ENCODE measurements at regions not wholly inside any gene's neighbourhood (a gene's known extent, or its start where the extent isn't known, plus 50 kb on each side); places are given as distances from the start of the nearest gene placed in this dataset.
A peak's percentile ranks its signal among the peaks of the same experiment; 100 is the strongest.

GRCh38 chr12:11946161-11946560 lies 124.6 kb upstream of the BCL2L14 start:
- DNase-seq (ENCODE audit: low spot score), result no peak

- no peak for DNase-seq (ENCODE audit: low spot score)
These were observed 123.5 kb upstream of the BCL2L14 start for GRCh38 chr12:11947213-11947612.

- DNase-seq (ENCODE audit: low spot score), result no peak
These were observed 120.9 kb upstream of the BCL2L14 start for GRCh38 chr12:11949738-11950411.

- DNase-seq (ENCODE audit: low spot score), result no peak
These were observed 119.5 kb upstream of the BCL2L14 start for GRCh38 chr12:11951209-11951608.

- DNase-seq (ENCODE audit: low spot score), result no peak
These were observed 117.2 kb upstream of the BCL2L14 start for GRCh38 chr12:11953523-11953922.

- no peak for DNase-seq (ENCODE audit: low spot score)
These were observed 116.6 kb upstream of the BCL2L14 start for GRCh38 chr12:11954181-11954580.

- peak; percentile 91 for DNase-seq (ENCODE audit: low spot score)
These were observed 112.3 kb upstream of the BCL2L14 start for GRCh38 chr12:11958221-11959091.

- DNase-seq (ENCODE audit: low spot score), result peak; percentile 71
These were observed 111.5 kb upstream of the BCL2L14 start for GRCh38 chr12:11959117-11959823.

GRCh38 chr12:11960646-11961045 lies 110.1 kb upstream of the BCL2L14 start:
- no peak for DNase-seq (ENCODE audit: low spot score)

- DNase-seq (ENCODE audit: low spot score), result no peak
These were observed 109.1 kb upstream of the BCL2L14 start for GRCh38 chr12:11961686-11962085.

- DNase-seq (ENCODE audit: low spot score), result no peak
These were observed 107.9 kb upstream of the BCL2L14 start for GRCh38 chr12:11962860-11963259.

- no peak for DNase-seq (ENCODE audit: low spot score)
These were observed 106.8 kb upstream of the BCL2L14 start for GRCh38 chr12:11963841-11964471.

- no peak for DNase-seq (ENCODE audit: low spot score)
These were observed 105.4 kb upstream of the BCL2L14 start for GRCh38 chr12:11965258-11965910.

- DNase-seq (ENCODE audit: low spot score), result no peak
These were observed 103.2 kb upstream of the BCL2L14 start for GRCh38 chr12:11967376-11968047.

- no peak for DNase-seq (ENCODE audit: low spot score)
These were observed 102.7 kb upstream of the BCL2L14 start for GRCh38 chr12:11968048-11968383.

- no peak for DNase-seq (ENCODE audit: low spot score)
These were observed 102.2 kb upstream of the BCL2L14 start for GRCh38 chr12:11968516-11968915.

- DNase-seq (ENCODE audit: low spot score), result no peak
These were observed 101.1 kb upstream of the BCL2L14 start for GRCh38 chr12:11969437-11970154.

- DNase-seq (ENCODE audit: low spot score), result no peak
These were observed 100.6 kb upstream of the BCL2L14 start for GRCh38 chr12:11970155-11970520.

- no peak for DNase-seq (ENCODE audit: low spot score)
These were observed 97.3 kb upstream of the BCL2L14 start for GRCh38 chr12:11973396-11973795.

- DNase-seq (ENCODE audit: low spot score), result no peak
These were observed 94.7 kb upstream of the BCL2L14 start for GRCh38 chr12:11976005-11976404.

All from H4 (cell line).